ENCODE measurements at regions not wholly inside any gene's neighbourhood (a gene's known extent, or its start where the extent isn't known, plus 50 kb on each side); places are given as distances from the start of the nearest gene placed in this dataset.

- TF ChIP-seq CTCF (IDR thresholded peaks at IDR 0.05) = no peak
- TF ChIP-seq POLR2A (IDR thresholded peaks at IDR 0.05) = no peak
Measured at GRCh38 chr16:6308176-6308575, 1024.5 kb upstream of the RBFOX1 start.

Measured in uterus (tissue), 2 donors.